Small intestine (tissue), 7 donors: ENCODE measurements at regions not wholly inside any gene's neighbourhood (a gene's known extent, or its start where the extent isn't known, plus 50 kb on each side); places are given as distances from the start of the nearest gene placed in this dataset.
"Not testable (repeated sequence)": the region's sequence is repeated elsewhere in the genome, so short reads cannot be mapped to it uniquely, and the experiment has no call there.

Experiments
- DNase-seq, 2 donors: peaks; one replicate each; pipeline versions ENCODE4 v3.0.0 to v3.0.0-alpha.2; 2013
- FAIRE-seq: peaks from 2 replicates; lab custom pipeline; 2012; peaks lifted over from hg19 to GRCh38; lab: Jason Lieb, UNC
- H3K27ac ChIP-seq, 3 donors: one replicate each; pipeline ENCODE4 v1.5.1; 2013; ENCODE audit warnings: low read length in 2 of 3, mild to moderate bottlenecking in 2 of 3, control low read depth in 1 of 3, inconsistent platforms in 1 of 3, low read depth in 1 of 3, moderate library complexity in 1 of 3
- H3K27me3 ChIP-seq, 3 donors: one replicate each; pipeline ENCODE4 v1.6.1; 2013; ENCODE audit warnings: low read length in 3 of 3, inconsistent platforms in 1 of 3; ENCODE audit not compliant: control insufficient read depth in 3 of 3, insufficient read depth in 3 of 3
- H3K36me3 ChIP-seq, 3 donors: one replicate each; pipeline ENCODE4 v1.6.1; 2013; ENCODE audit warnings: low read length in 3 of 3, inconsistent platforms in 1 of 3, low read depth in 1 of 3, mild to moderate bottlenecking in 1 of 3, moderate library complexity in 1 of 3; ENCODE audit not compliant: control insufficient read depth in 3 of 3, insufficient read depth in 2 of 3
- H3K4me1 ChIP-seq, 3 donors: one replicate each; pipeline ENCODE4 v1.6.1; 2013; ENCODE audit warnings: low read length in 2 of 3, inconsistent platforms in 1 of 3, low read depth in 1 of 3, mild to moderate bottlenecking in 1 of 3, moderate library complexity in 1 of 3; ENCODE audit not compliant: control insufficient read depth in 3 of 3, insufficient read depth in 2 of 3
- H3K4me3 ChIP-seq, 3 donors: one replicate each; pipeline ENCODE4 v1.5.1; 2013; ENCODE audit warnings: low read length in 3 of 3, control low read depth in 1 of 3, inconsistent platforms in 1 of 3, low read depth in 1 of 3, mild to moderate bottlenecking in 1 of 3, moderate library complexity in 1 of 3
- H3K9me3 ChIP-seq, 2 donors: one replicate each; pipeline ENCODE4 v1.6.1; 2013; ENCODE audit warnings: low read depth in 1 of 2, low read length in 1 of 2; ENCODE audit not compliant: control insufficient read depth in 2 of 2, insufficient read depth in 1 of 2
- WGBS, 3 donors: extraction: QIAGEN DNeasy Blood & Tissue Kit; methylation state at CpG; one replicate each; pipeline ENCODE4 v1.1.7; 2013; 5-methylcytosine and 5-hydroxymethylcytosine counted together
- donor health status: healthy with polysubstance abuse.
- donor health status: control.
- donor health status: control.
- donor health status: Bipolar disorder and iron deficiency.
- donor health status: healthy.

DNA sequence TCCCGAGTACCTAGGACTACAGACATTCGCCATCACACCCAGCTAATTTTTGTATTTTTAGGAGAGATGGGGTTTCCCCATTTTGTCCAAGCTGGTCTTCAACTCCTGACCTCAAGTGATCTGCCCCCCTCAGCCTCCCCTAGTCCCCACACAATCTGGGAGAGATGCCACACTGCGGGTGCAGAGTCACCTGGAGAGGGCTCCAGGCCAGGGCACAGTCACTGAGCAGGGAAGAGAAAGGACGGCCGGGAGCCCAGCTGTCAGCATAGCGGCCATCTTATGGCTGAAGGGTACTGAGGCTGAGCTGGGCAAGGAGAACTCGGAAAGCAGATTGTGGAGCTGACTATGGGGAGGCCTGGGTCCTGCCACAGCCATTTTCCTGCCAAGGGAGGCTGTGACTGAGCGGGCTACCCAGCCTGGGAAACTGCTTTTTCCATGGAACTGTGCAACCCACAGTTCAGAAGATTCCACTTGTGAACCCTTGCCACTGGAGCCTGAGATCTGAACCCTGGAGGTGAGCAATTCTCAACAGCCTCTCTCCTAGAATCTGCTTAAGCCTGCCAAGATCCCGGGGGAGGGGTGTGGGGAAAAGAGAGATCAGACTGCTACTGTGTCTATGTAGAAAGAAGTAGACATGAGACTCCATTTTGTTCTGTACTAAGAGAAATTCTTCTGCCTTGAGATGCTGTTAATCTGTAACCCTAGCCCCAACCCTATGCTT, 109.2 kb downstream of the ZNF486 start:
- 79 to 90% (median 86%) methylated on average over 9 of the region's 9 CpGs for WGBS, 3 donors
- peak in 1 of 2 donors; percentile 6 for DNase-seq
- no peak for FAIRE-seq
- Histone ChIP-seq H3K4me1 (no peaks in the 10 kb centered on the region), H3K9me3 (peaks cover 1 to 2% of the 10 kb centered on the region in 2 donors), H3K27ac (no peak overlapping the region), H3K27me3 (no peaks in the 10 kb centered on the region), H3K36me3 (no peaks in the 10 kb centered on the region), H3K4me3 (no peak overlapping the region)

GRCh38 chr19:20273951-20274570, 107.0 kb downstream of the ZNF486 start:
- no peak for DNase-seq
- 60 to 70% (median 69%) methylated on average over 3 to 4 of the region's 4 CpGs for WGBS, 3 donors
- H3K36me3 ChIP-seq, result no peaks in the 10 kb centered on the region
- FAIRE-seq, result no peak
- H3K4me1 ChIP-seq, result no peaks in the 10 kb centered on the region
- H3K27me3 ChIP-seq, result no peaks in the 10 kb centered on the region
- H3K9me3 ChIP-seq, result peaks cover 1 to 2% of the 10 kb centered on the region in 2 donors
- H3K4me3 ChIP-seq, result no peak overlapping the region
- H3K27ac ChIP-seq, result no peak overlapping the region

DNA sequence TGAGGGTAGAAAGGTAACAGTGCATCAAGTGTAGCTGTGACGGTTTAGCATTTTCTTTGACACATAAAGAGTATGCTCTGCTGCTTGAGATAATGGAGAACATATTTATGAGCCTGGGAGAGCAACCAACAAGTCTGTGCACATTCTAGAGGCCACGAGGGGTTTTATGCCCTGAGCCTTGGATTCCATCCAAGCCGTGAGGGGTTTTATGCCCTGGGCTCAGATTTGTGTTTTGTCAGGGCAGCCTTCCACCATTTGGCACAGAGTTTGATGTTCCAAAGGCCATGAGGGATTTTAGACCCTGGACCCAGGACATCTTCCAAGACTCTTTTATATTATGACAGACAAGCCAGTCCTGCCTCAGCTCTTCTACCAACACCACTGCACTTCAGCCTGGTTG, 106.4 kb downstream of the ZNF486 start:
- Histone ChIP-seq H3K36me3 (no peaks in the 10 kb centered on the region), H3K4me3 (no peak overlapping the region), H3K27ac (no peak overlapping the region), H3K27me3 (no peaks in the 10 kb centered on the region), H3K4me1 (no peaks in the 10 kb centered on the region), H3K9me3 (peaks cover 1 to 2% of the 10 kb centered on the region in 2 donors)
- DNase-seq (peak in 1 of 2 donors; percentile 21), FAIRE-seq (no peak)
- 55 to 67% (median 64%) methylated on average over 3 of the region's 3 CpGs for WGBS, 3 donors

GRCh38 chr19:20272627-20273010, 105.6 kb downstream of the ZNF486 start:
- not testable (repeated sequence) for H3K9me3 ChIP-seq, H3K27ac ChIP-seq, DNase-seq, H3K4me1 ChIP-seq, H3K27me3 ChIP-seq, FAIRE-seq, H3K4me3 ChIP-seq, H3K36me3 ChIP-seq
- WGBS, 3 donors, result 85 to 86% (median 86%) methylated on average over 8 of the region's 8 CpGs

DNA sequence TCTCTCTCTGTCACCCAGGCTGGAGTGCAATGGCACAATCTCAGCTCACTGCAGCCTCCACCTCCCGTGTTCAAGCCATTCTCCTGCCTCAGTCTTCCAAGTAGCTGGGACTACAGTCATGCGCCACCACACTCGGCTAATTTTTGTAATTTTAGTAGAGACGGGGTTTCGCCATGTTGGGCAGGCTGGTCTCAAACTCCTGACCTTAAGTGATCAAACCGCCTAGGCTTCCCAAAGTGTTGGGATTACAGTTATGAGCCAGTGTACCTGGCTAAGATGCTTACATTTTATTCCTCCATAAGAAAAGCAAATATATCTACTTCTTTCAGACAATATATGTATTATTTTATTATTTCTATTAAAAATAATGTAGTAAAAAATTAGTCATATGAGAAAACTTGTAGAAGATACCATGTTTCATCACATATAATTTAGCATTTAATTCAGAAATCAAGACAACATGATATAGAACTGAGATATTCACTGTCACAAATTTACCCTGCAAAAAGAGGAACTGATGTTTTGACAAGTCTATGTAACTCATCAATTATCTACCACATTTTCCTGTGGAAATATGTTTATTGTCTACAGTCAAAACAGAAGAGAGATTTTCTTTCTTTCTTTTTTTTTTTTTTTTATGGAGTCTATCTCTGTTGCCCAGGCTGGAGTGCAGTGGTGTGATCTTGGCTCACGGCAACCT, 105.1 kb downstream of the ZNF486 start:
- not testable (repeated sequence) for H3K9me3 ChIP-seq, DNase-seq, H3K36me3 ChIP-seq, H3K27ac ChIP-seq, H3K27me3 ChIP-seq, FAIRE-seq, H3K4me1 ChIP-seq, H3K4me3 ChIP-seq
- WGBS, 3 donors, result 88 to 97% (median 92%) methylated on average over 7 of the region's 7 CpGs

- 59 to 66% (median 64%) methylated on average over 12 of the region's 12 CpGs for WGBS, 3 donors
- H3K9me3 ChIP-seq, result peaks cover 0 to 1% of the 10 kb centered on the region in 2 donors
- no peak overlapping the region for H3K4me3 ChIP-seq
- DNase-seq (no peak), FAIRE-seq (no peak)
- no peaks in the 10 kb centered on the region for H3K27me3 ChIP-seq
- H3K27ac ChIP-seq, result no peak overlapping the region
- H3K4me1 ChIP-seq, result no peaks in the 10 kb centered on the region
- no peaks in the 10 kb centered on the region for H3K36me3 ChIP-seq
Measured at GRCh38 chr19:20271215-20271926, 104.4 kb downstream of the ZNF486 start.

GRCh38 chr19:20269461-20269860, 102.4 kb downstream of the ZNF486 start:
- FAIRE-seq (no peak), DNase-seq (no peak)
- Histone ChIP-seq H3K36me3 (no peaks in the 10 kb centered on the region), H3K27me3 (no peaks in the 10 kb centered on the region), H3K27ac (no peak overlapping the region), H3K4me3 (no peak overlapping the region), H3K9me3 (peaks cover 0 to 1% of the 10 kb centered on the region in 2 donors), H3K4me1 (no peaks in the 10 kb centered on the region)
- WGBS, 3 donors, result 89 to 93% (median 90%) methylated on average over 7 of the region's 7 CpGs

GRCh38 chr19:20261513-20261912, 94.5 kb downstream of the ZNF486 start:
- not testable (repeated sequence) for FAIRE-seq, H3K9me3 ChIP-seq, H3K4me1 ChIP-seq, H3K4me3 ChIP-seq, H3K36me3 ChIP-seq, DNase-seq, H3K27ac ChIP-seq, H3K27me3 ChIP-seq
